HL-60 (cell line): ENCODE measurements at regions not wholly inside any gene's neighbourhood (a gene's known extent, or its start where the extent isn't known, plus 50 kb on each side); places are given as distances from the start of the nearest gene placed in this dataset.
"Not testable (repeated sequence)": the region's sequence is repeated elsewhere in the genome, so short reads cannot be mapped to it uniquely, and the experiment has no call there.

ENCODE experiments used
- DNase-seq, 2 experiments: peaks; one replicate each; pipeline ENCODE4 v3.0.0-alpha.2; 2010 to 2020; ENCODE audit warnings: low read depth in 1 of 2, low spot score in 1 of 2
- H3K27ac ChIP-seq: fragments of 250-450 bp; sonication (Bioruptor Pico); replicated peaks from 2 replicates; pipeline ENCODE4 v1.5.1; 2020; ENCODE audit warnings: mild to moderate bottlenecking, moderate library complexity
- H3K27me3 ChIP-seq: fragments of 250-450 bp; sonication (Bioruptor Pico); 2 replicates; pipeline ENCODE4 v1.5.1; 2021; ENCODE audit warnings: mild to moderate bottlenecking, moderate library complexity; ENCODE audit not compliant: insufficient read depth, poor library complexity, severe bottlenecking
- H3K4me3 ChIP-seq: replicated peaks from 2 replicates; pipeline ENCODE4 v1.5.1; 2011; ENCODE audit warnings: mild to moderate bottlenecking, control low read depth, low read length; ENCODE audit not compliant: insufficient read depth
- GABPA ChIP-seq: IDR thresholded peaks from 2 replicates; pipeline ENCODE4 v1.6.1; 2012; ENCODE audit warnings: low read depth
- POLR2AphosphoS5 ChIP-seq: IDR thresholded peaks from 2 replicates; pipeline ENCODE4 v1.6.1; 2012; ENCODE audit warnings: low read depth
- SPI1 ChIP-seq: IDR thresholded peaks from 2 replicates; pipeline ENCODE4 v1.6.1; 2012; ENCODE audit warnings: low read depth, mild to moderate bottlenecking, borderline replicate concordance
- TF ChIP-seq, protein P1 (sequence below): IDR thresholded peaks from 2 replicates; pipeline ENCODE4 v1.6.1; 2012; ENCODE audit warnings: low read depth; ENCODE audit not compliant: insufficient replicate concordance
- TF ChIP-seq, protein P2 (sequence below): IDR thresholded peaks from one replicate; pipeline ENCODE4 v1.5.1; 2011; ENCODE audit warnings: low read length, control low read depth, inconsistent platforms; ENCODE audit not compliant: insufficient read depth

DNA sequence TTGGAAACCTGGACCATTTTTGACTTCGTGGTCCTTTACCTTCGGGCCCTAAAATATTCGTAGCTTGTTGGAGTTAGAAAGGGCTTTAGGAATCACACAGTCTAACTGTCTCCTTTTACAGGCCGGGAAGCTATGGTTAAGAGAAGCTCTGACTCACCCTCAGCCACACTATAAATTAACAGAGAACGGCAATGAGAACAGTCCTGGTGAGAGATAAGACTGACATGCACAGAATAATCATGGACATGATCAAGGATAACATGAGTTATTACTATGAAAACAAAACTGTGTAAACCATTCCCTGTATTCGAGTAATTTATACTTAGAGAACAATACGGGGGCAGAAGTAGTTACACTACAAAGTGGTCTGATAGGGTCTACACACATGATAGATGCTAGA lies 162.5 kb upstream of the MALRD1 start:
- no peak overlapping the region for H3K27ac ChIP-seq
- TF ChIP-seq, protein P1, sequence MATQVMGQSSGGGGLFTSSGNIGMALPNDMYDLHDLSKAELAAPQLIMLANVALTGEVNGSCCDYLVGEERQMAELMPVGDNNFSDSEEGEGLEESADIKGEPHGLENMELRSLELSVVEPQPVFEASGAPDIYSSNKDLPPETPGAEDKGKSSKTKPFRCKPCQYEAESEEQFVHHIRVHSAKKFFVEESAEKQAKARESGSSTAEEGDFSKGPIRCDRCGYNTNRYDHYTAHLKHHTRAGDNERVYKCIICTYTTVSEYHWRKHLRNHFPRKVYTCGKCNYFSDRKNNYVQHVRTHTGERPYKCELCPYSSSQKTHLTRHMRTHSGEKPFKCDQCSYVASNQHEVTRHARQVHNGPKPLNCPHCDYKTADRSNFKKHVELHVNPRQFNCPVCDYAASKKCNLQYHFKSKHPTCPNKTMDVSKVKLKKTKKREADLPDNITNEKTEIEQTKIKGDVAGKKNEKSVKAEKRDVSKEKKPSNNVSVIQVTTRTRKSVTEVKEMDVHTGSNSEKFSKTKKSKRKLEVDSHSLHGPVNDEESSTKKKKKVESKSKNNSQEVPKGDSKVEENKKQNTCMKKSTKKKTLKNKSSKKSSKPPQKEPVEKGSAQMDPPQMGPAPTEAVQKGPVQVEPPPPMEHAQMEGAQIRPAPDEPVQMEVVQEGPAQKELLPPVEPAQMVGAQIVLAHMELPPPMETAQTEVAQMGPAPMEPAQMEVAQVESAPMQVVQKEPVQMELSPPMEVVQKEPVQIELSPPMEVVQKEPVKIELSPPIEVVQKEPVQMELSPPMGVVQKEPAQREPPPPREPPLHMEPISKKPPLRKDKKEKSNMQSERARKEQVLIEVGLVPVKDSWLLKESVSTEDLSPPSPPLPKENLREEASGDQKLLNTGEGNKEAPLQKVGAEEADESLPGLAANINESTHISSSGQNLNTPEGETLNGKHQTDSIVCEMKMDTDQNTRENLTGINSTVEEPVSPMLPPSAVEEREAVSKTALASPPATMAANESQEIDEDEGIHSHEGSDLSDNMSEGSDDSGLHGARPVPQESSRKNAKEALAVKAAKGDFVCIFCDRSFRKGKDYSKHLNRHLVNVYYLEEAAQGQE: no peak
- TF ChIP-seq GABPA: no peak
- TF ChIP-seq SPI1: no peak
- TF ChIP-seq, protein P2, sequence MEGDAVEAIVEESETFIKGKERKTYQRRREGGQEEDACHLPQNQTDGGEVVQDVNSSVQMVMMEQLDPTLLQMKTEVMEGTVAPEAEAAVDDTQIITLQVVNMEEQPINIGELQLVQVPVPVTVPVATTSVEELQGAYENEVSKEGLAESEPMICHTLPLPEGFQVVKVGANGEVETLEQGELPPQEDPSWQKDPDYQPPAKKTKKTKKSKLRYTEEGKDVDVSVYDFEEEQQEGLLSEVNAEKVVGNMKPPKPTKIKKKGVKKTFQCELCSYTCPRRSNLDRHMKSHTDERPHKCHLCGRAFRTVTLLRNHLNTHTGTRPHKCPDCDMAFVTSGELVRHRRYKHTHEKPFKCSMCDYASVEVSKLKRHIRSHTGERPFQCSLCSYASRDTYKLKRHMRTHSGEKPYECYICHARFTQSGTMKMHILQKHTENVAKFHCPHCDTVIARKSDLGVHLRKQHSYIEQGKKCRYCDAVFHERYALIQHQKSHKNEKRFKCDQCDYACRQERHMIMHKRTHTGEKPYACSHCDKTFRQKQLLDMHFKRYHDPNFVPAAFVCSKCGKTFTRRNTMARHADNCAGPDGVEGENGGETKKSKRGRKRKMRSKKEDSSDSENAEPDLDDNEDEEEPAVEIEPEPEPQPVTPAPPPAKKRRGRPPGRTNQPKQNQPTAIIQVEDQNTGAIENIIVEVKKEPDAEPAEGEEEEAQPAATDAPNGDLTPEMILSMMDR: no peak
- TF ChIP-seq POLR2AphosphoS5: no peak
- H3K4me3 ChIP-seq: no peak overlapping the region
- no peak for DNase-seq
- H3K27me3 ChIP-seq: no peaks in the 10 kb centered on the region

DNA sequence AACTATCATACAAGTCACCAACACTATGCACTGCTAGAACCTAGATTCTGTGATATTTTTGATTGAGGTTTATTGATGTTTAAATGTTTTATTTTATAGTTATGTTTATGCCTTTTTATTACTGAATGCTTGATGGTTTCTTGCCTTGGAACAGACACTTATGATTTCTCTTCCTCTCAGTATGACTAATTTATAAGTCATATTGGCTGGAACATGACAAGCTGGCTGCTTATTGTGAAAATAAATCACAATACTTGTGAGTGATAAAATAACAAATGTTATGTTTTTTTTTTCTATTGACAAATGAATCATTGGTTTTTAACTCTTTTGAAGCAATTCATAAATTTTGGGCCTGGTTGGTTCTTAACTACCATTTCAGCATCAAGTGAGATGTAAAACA lies 142.0 kb upstream of the MALRD1 start:
- H3K27me3 ChIP-seq: no peaks in the 10 kb centered on the region
- DNase-seq: no peak
- no peak overlapping the region for H3K27ac ChIP-seq
- TF ChIP-seq, protein P2: no peak
- TF ChIP-seq, protein P1: no peak
- no peak for TF ChIP-seq GABPA
- TF ChIP-seq POLR2AphosphoS5: no peak
- no peak for TF ChIP-seq SPI1
- H3K4me3 ChIP-seq: no peak overlapping the region

DNA sequence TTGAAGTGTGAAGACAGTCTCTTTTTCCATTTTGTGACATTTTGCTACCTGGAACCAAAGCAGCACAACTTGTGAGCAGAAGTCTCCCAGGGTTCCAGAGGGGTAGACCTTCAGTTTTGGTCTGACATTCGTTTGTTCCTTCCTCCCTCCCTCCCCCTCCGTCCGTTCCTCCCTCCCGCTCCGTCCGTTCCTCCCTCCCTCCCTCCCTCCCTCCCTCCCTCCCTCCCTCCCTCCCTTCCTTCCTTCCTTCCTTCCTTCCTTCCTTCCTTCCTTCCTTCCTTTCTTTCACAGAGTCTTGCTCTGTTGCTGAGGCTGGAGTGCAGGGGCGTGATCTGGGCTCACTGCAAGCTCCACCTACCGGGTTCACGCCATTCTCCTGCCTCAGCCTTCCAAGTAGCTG lies 131.2 kb upstream of the MALRD1 start:
- not testable (repeated sequence) for H3K27me3 ChIP-seq, DNase-seq, H3K4me3 ChIP-seq, H3K27ac ChIP-seq

DNA sequence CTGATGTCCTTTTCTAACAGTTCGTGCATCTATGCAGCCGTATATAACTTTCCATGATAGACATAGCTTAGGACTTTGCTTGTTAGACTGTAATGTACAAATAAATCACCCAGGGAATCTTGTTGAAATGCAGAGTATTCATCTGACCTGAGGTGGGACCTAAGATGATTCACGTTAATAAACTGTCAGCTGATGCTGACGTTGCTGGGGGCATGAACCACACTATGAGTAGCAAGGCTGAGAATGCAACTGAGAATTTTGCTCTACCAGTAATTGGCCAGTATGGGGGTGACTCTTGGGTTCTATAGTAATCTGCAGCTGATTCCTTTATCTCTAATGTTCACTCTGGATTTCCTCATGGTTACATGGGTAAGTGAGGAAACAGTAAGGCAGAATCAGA lies 130.1 kb upstream of the MALRD1 start:
- no peaks in the 10 kb centered on the region for H3K27me3 ChIP-seq
- H3K27ac ChIP-seq: no peak overlapping the region
- TF ChIP-seq SPI1 (no peak), POLR2AphosphoS5 (no peak), GABPA (no peak)
- TF ChIP-seq, protein P1: no peak
- TF ChIP-seq, protein P2: no peak
- DNase-seq: no peak
- no peak overlapping the region for H3K4me3 ChIP-seq
